Glutamatergic neuron (in vitro differentiated cells): ENCODE measurements at regions not wholly inside any gene's neighbourhood (a gene's known extent, or its start where the extent isn't known, plus 50 kb on each side); places are given as distances from the start of the nearest gene placed in this dataset.

Source experiments
- DNase-seq: peaks from one replicate; pipeline ENCODE4 v3.0.0; 2022
- H3K27ac Mint-ChIP-seq: one replicate; pipeline ENCODE4 v1.8.0; 2020; ENCODE audit warnings: mild to moderate bottlenecking, mixed read lengths, inconsistent platforms; ENCODE audit not compliant: unreplicated experiment
- H3K27me3 Mint-ChIP-seq: one replicate; pipeline ENCODE4 v1.8.0; 2020; ENCODE audit warnings: mild to moderate bottlenecking, moderate library complexity, mixed read lengths, inconsistent platforms; ENCODE audit not compliant: unreplicated experiment
- H3K36me3 Mint-ChIP-seq: one replicate; pipeline ENCODE4 v1.8.0; 2020; ENCODE audit warnings: mild to moderate bottlenecking, mixed read lengths, inconsistent platforms; ENCODE audit not compliant: unreplicated experiment
- H3K4me1 Mint-ChIP-seq: one replicate; pipeline ENCODE4 v1.8.0; 2020; ENCODE audit warnings: mild to moderate bottlenecking, low read depth, mixed read lengths, inconsistent platforms; ENCODE audit not compliant: unreplicated experiment
- H3K4me3 Mint-ChIP-seq: one replicate; pipeline ENCODE4 v1.8.0; 2020; ENCODE audit warnings: mild to moderate bottlenecking, mixed read lengths, inconsistent platforms; ENCODE audit not compliant: unreplicated experiment
- H3K9me3 Mint-ChIP-seq: one replicate; pipeline ENCODE4 v1.8.0; 2020; ENCODE audit warnings: mild to moderate bottlenecking, moderate library complexity, mixed read lengths, inconsistent platforms; ENCODE audit not compliant: unreplicated experiment
- CTCF ChIP-seq: fragments of 200-600 bp; sonication (generic); IDR thresholded peaks from one replicate; pipeline ENCODE4 v1.5.0; 2021; ENCODE audit not compliant: partially characterized antibody, unreplicated experiment

- no peak for DNase-seq
- H3K27ac Mint-ChIP-seq: no peak overlapping the region
Observed at GRCh38 chrX:87901060-87901459, 383.5 kb downstream of the KLHL4 start.

GRCh38 chrX:87914726-87915125 lies 397.1 kb downstream of the KLHL4 start:
- Mint-ChIP-seq H3K9me3 (no peaks in the 10 kb centered on the region), H3K27ac (no peak overlapping the region), H3K4me3 (no peak overlapping the region), H3K27me3 (no peaks in the 10 kb centered on the region), H3K36me3 (no peaks in the 10 kb centered on the region), H3K4me1 (no peaks in the 10 kb centered on the region)
- DNase-seq: no peak
- no peak for TF ChIP-seq CTCF

More at GRCh38 chrX:87901060-87901459, 383.5 kb downstream of the KLHL4 start:
- Mint-ChIP-seq H3K27me3 (no peaks in the 10 kb centered on the region), H3K9me3 (no peaks in the 10 kb centered on the region), H3K36me3 (no peaks in the 10 kb centered on the region), H3K4me3 (no peak overlapping the region), H3K4me1 (no peaks in the 10 kb centered on the region)
- no peak for TF ChIP-seq CTCF

- H3K27me3 Mint-ChIP-seq: no peaks in the 10 kb centered on the region
- no peak for TF ChIP-seq CTCF
- no peak for DNase-seq
- no peaks in the 10 kb centered on the region for H3K9me3 Mint-ChIP-seq
- H3K4me3 Mint-ChIP-seq: no peak overlapping the region
- H3K27ac Mint-ChIP-seq: no peak overlapping the region
- H3K36me3 Mint-ChIP-seq: no peaks in the 10 kb centered on the region
- no peaks in the 10 kb centered on the region for H3K4me1 Mint-ChIP-seq
Observed at GRCh38 chrX:87924619-87925018, 407.0 kb downstream of the KLHL4 start.

GRCh38 chrX:87941841-87942240 lies 424.2 kb downstream of the KLHL4 start:
- no peak for TF ChIP-seq CTCF
- Mint-ChIP-seq H3K36me3 (no peaks in the 10 kb centered on the region), H3K27me3 (no peaks in the 10 kb centered on the region), H3K9me3 (no peaks in the 10 kb centered on the region), H3K27ac (no peak overlapping the region), H3K4me3 (no peak overlapping the region), H3K4me1 (no peaks in the 10 kb centered on the region)
- DNase-seq: no peak

- Mint-ChIP-seq H3K4me3 (no peak overlapping the region), H3K27ac (no peak overlapping the region), H3K27me3 (peaks cover 3% of the 10 kb centered on the region), H3K4me1 (peaks cover 3% of the 10 kb centered on the region), H3K9me3 (no peaks in the 10 kb centered on the region), H3K36me3 (no peaks in the 10 kb centered on the region)
- TF ChIP-seq CTCF: no peak
- no peak for DNase-seq
Observed at GRCh38 chrX:87961471-87961870, 443.9 kb downstream of the KLHL4 start.
